Testis (tissue), 2 donors: ENCODE measurements at regions not wholly inside any gene's neighbourhood (a gene's known extent, or its start where the extent isn't known, plus 50 kb on each side); places are given as distances from the start of the nearest gene placed in this dataset.

Experiments
- DNase-seq: peaks from one replicate; pipeline ENCODE4 v3.0.0-alpha.2; 2019
- H3K27ac ChIP-seq, 2 donors: fragments of 200-600 bp; sonication (generic); one replicate each; pipeline ENCODE4 v1.5.1; 2019
- H3K27me3 ChIP-seq: fragments of 200-600 bp; sonication (generic); one replicate; pipeline ENCODE4 v1.5.1; 2019
- H3K36me3 ChIP-seq: fragments of 200-600 bp; sonication (generic); one replicate; pipeline ENCODE4 v1.5.1; 2017; ENCODE audit warnings: low read depth; ENCODE audit errors: missing control alignments
- H3K4me1 ChIP-seq: fragments of 200-600 bp; sonication (generic); one replicate; pipeline ENCODE4 v1.5.1; 2019
- H3K4me3 ChIP-seq, 2 donors: fragments of 200-600 bp; sonication (generic); one replicate each; pipeline ENCODE4 v1.5.1; 2017 to 2019
- H3K9me3 ChIP-seq: fragments of 200-600 bp; sonication (generic); one replicate; pipeline ENCODE4 v1.5.1; 2017
- POLR2A ChIP-seq: fragments of 450-650 bp; IDR thresholded peaks from one replicate; pipeline ENCODE4 v1.6.1; 2017; ENCODE audit warnings: antibody characterized with exemption, mild to moderate bottlenecking, moderate library complexity
- WGBS, 2 donors: methylation state at CpG; one replicate each; pipeline ENCODE4 v1.1.5; 2018; 5-methylcytosine and 5-hydroxymethylcytosine counted together
- intact Hi-C: fragments of 100-400 bp; cut with DNase I; formaldehyde crosslinking; loops from one replicate; pipeline ENCODE4 v1.15.1; 2023; ENCODE audit warnings: low total_unique reads
- TF ChIP-seq, protein P1 (sequence below), 3 experiments: fragments of 450-650 bp in 2 of 3; fragments of 200-600 bp in 1 of 3; sonication (generic) in 1 of 3; IDR thresholded peaks; one replicate each; pipeline ENCODE4 v1.5.1; 2016 to 2019; ENCODE audit warnings: antibody characterized with exemption in 3 of 3, mild to moderate bottlenecking in 2 of 3, moderate library complexity in 1 of 3

DNA sequence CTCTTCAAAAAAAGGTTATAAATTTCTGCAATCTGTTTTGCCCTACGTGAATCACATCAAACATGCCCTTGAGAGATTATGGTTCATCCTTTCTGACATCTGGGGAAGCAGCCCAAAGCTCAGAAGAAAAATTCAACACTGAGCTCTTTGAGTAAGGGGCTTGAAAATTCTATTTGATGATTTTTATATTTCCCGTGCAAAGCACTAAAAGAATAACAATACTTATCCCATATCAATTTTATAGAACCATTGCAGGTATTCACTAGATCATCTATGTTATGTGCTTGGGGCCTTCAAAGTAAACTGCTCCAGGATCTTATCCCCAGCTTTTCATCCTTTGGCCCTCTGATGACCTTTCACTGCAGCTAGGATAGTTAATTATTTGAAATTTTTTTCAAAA is 966.9 kb upstream of the CNTN5 start:
- 57 to 59% methylated on average over 2 of the region's 2 CpGs for WGBS, 2 donors
- TF ChIP-seq, protein P1, sequence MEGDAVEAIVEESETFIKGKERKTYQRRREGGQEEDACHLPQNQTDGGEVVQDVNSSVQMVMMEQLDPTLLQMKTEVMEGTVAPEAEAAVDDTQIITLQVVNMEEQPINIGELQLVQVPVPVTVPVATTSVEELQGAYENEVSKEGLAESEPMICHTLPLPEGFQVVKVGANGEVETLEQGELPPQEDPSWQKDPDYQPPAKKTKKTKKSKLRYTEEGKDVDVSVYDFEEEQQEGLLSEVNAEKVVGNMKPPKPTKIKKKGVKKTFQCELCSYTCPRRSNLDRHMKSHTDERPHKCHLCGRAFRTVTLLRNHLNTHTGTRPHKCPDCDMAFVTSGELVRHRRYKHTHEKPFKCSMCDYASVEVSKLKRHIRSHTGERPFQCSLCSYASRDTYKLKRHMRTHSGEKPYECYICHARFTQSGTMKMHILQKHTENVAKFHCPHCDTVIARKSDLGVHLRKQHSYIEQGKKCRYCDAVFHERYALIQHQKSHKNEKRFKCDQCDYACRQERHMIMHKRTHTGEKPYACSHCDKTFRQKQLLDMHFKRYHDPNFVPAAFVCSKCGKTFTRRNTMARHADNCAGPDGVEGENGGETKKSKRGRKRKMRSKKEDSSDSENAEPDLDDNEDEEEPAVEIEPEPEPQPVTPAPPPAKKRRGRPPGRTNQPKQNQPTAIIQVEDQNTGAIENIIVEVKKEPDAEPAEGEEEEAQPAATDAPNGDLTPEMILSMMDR (IDR thresholded peaks at IDR 0.05), result no peak
- no peak for TF ChIP-seq POLR2A

DNA sequence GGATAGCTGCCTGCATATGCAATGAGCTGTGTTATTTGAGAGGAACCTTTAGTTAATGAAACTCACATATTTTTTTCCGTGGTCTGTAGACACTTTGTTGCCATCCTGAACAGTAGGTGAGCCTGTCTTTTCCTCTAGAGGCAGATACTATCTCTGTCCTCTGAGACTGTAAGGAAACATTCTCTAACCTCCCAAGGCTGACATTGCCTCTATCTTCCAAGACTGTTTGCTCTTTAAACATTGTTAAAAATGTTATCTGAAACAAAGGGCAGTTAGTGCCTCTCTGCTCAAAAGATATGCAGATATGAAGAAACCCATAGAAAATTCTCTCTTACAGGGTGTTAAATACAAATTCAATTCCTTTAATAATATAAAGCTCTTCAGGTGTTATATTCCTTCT is 963.8 kb upstream of the CNTN5 start:
- Histone ChIP-seq H3K4me1 (no peaks in the 10 kb centered on the region), H3K9me3 (no peaks in the 10 kb centered on the region), H3K27ac (no peak overlapping the region), H3K27me3 (no peaks in the 10 kb centered on the region), H3K4me3 (no peak overlapping the region), H3K36me3 (no peaks in the 10 kb centered on the region)
- DNase-seq, result no peak
- 23 to 32% methylated on average over 1 of the region's 1 CpG for WGBS, 2 donors
- TF ChIP-seq POLR2A, result no peak
- TF ChIP-seq, protein P1 (IDR thresholded peaks at IDR 0.05), result no peak
- intact Hi-C loops, result no loop called here

More for the DNA sequence above, 966.9 kb upstream of the CNTN5 start:
- DNase-seq, result no peak
- H3K4me3 ChIP-seq, result no peak overlapping the region
- H3K9me3 ChIP-seq, result no peaks in the 10 kb centered on the region
- H3K36me3 ChIP-seq, result no peaks in the 10 kb centered on the region
- no peak overlapping the region for H3K27ac ChIP-seq
- H3K27me3 ChIP-seq, result no peaks in the 10 kb centered on the region
- no peaks in the 10 kb centered on the region for H3K4me1 ChIP-seq
- intact Hi-C loops, result no loop called here

DNA sequence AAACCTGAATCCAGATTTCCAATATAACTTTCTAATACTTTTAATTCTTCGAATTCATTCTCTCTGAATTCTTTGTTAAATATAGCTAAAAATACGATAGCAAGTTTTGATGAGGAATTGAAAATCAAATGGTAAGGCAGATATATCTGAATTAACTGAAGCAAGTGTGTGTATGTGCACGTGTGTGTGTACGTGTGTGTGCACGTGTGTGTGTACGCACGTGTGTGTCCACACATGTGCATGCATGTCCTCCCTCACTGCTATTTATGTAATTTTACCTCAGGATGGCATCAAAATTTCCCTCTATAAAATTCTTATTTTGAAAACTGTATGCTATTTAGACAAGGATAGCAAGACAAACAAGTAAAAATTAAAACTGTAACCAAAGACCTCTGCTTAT is 961.3 kb upstream of the CNTN5 start:
- no peaks in the 10 kb centered on the region for H3K9me3 ChIP-seq
- no peaks in the 10 kb centered on the region for H3K36me3 ChIP-seq
- no peaks in the 10 kb centered on the region for H3K27me3 ChIP-seq
- no peak overlapping the region for H3K4me3 ChIP-seq
- H3K4me1 ChIP-seq, result no peaks in the 10 kb centered on the region
- no peak overlapping the region for H3K27ac ChIP-seq
- DNase-seq, result no peak
- intact Hi-C loops, result no loop called here
- WGBS, 2 donors, result 75 to 81% methylated on average over 7 of the region's 7 CpGs
- TF ChIP-seq POLR2A, result no peak
- TF ChIP-seq, protein P1 (IDR thresholded peaks at IDR 0.05), result no peak

DNA sequence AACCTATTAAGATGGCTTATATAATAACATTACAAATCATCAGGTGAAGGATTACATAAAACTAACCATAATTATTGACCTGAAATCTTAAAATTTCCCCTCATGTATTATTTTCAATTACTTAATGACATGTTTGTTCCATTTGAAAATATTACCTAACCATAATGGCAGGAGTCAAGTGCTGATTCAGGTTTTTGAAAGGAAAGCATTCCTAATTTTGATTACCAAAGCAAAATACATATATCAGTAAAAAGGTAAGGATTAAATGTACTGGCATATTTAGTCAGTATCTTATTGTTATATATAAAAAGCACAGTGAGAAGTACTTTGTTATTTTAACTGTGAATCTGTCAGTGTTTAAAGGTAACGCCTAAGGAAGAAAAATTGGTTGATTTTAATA is 960.0 kb upstream of the CNTN5 start:
- DNase-seq, result no peak
- TF ChIP-seq, protein P1 (IDR thresholded peaks at IDR 0.05), result no peak
- no peak for TF ChIP-seq POLR2A
- H3K27ac ChIP-seq, result no peak overlapping the region
- intact Hi-C loops, result no loop called here
- no peaks in the 10 kb centered on the region for H3K36me3 ChIP-seq
- H3K27me3 ChIP-seq, result no peaks in the 10 kb centered on the region
- WGBS, 2 donors, result 89 to 90% methylated on average over 1 of the region's 1 CpG
- H3K4me1 ChIP-seq, result no peaks in the 10 kb centered on the region
- no peaks in the 10 kb centered on the region for H3K9me3 ChIP-seq
- no peak overlapping the region for H3K4me3 ChIP-seq

DNA sequence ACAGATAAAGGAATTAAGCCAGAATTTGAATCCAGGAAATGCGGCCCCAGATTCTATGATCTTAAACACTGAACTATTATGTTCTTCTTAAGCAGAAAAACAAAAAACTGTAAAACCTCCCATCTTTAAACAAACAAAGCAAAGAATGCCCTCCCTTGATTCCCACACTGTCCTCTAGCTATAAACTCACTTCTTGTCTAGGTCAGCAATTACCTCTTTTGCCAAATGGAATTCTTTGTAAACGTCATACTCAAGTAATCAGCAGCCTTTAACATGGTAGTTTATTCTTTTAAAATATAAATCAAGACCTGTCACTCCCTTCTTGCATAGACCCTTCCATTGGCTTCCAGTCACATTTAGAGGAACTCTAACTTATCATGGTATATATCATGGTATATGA is 958.9 kb upstream of the CNTN5 start:
- DNase-seq, result no peak
- TF ChIP-seq, protein P1 (IDR thresholded peaks at IDR 0.05), result no peak
- no peak for TF ChIP-seq POLR2A
- Histone ChIP-seq H3K27ac (no peak overlapping the region), H3K27me3 (no peaks in the 10 kb centered on the region), H3K4me3 (no peak overlapping the region), H3K9me3 (no peaks in the 10 kb centered on the region), H3K36me3 (no peaks in the 10 kb centered on the region), H3K4me1 (no peaks in the 10 kb centered on the region)
- 73 to 74% methylated on average over 2 of the region's 2 CpGs for WGBS, 2 donors
- intact Hi-C loops, result no loop called here
